ES-I3 (cell line): ENCODE measurements at regions not wholly inside any gene's neighbourhood (a gene's known extent, or its start where the extent isn't known, plus 50 kb on each side); places are given as distances from the start of the nearest gene placed in this dataset.
"Not testable (repeated sequence)": the region's sequence is repeated elsewhere in the genome, so short reads cannot be mapped to it uniquely, and the experiment has no call there.

Experiments
- H3K36me3 ChIP-seq: 2 replicates; pipeline ENCODE4 v1.6.1; 2013; ENCODE audit warnings: mild to moderate bottlenecking, low read length, control low read depth, moderate library complexity; ENCODE audit not compliant: insufficient read depth
- H3K4me1 ChIP-seq: 2 replicates; pipeline ENCODE4 v1.6.1; 2013; ENCODE audit warnings: mild to moderate bottlenecking, control low read depth, low read length; ENCODE audit not compliant: insufficient read depth
- H3K9ac ChIP-seq: 2 replicates; pipeline ENCODE4 v1.6.1; 2013; ENCODE audit warnings: low read depth, mild to moderate bottlenecking, low read length, moderate library complexity
- H3K9me3 ChIP-seq: 2 replicates; pipeline ENCODE4 v1.6.1; 2013; ENCODE audit warnings: mild to moderate bottlenecking, low read length, moderate library complexity; ENCODE audit not compliant: control insufficient read depth, insufficient read depth

GRCh38 chr2:7178996-7179395 lies 261.8 kb downstream of the RNF144A start:
- H3K9me3 ChIP-seq, H3K9ac ChIP-seq, H3K4me1 ChIP-seq, H3K36me3 ChIP-seq: not testable (repeated sequence)

- Histone ChIP-seq H3K4me1 (peaks cover 5% of the 10 kb centered on the region), H3K36me3 (no peaks in the 10 kb centered on the region), H3K9me3 (no peaks in the 10 kb centered on the region), H3K9ac (no peak overlapping the region)
These were observed 263.6 kb downstream of the RNF144A start for GRCh38 chr2:7180638-7181370.

GRCh38 chr2:7182525-7182924 lies 265.3 kb downstream of the RNF144A start:
- no peak overlapping the region for H3K9ac ChIP-seq
- H3K4me1 ChIP-seq, result peaks cover 5% of the 10 kb centered on the region
- no peaks in the 10 kb centered on the region for H3K9me3 ChIP-seq
- no peaks in the 10 kb centered on the region for H3K36me3 ChIP-seq

GRCh38 chr2:7189106-7189505 lies 271.9 kb downstream of the RNF144A start:
- no peaks in the 10 kb centered on the region for H3K36me3 ChIP-seq
- no peak overlapping the region for H3K9ac ChIP-seq
- no peaks in the 10 kb centered on the region for H3K9me3 ChIP-seq
- H3K4me1 ChIP-seq, result peaks cover 11% of the 10 kb centered on the region; the same call in 1 of the 2 replicates

- Histone ChIP-seq H3K9ac (no peak overlapping the region), H3K9me3 (no peaks in the 10 kb centered on the region), H3K36me3 (no peaks in the 10 kb centered on the region), H3K4me1 (peaks cover 11% of the 10 kb centered on the region; the same call in 1 of the 2 replicates)
These were observed 273.5 kb downstream of the RNF144A start for GRCh38 chr2:7190587-7191324.

- Histone ChIP-seq H3K9me3 (no peaks in the 10 kb centered on the region), H3K4me1 (peaks cover 11% of the 10 kb centered on the region; the same call in 1 of the 2 replicates), H3K36me3 (no peaks in the 10 kb centered on the region), H3K9ac (no peak overlapping the region)
These were observed 274.7 kb downstream of the RNF144A start for GRCh38 chr2:7191932-7192331.

- H3K9me3 ChIP-seq, result no peaks in the 10 kb centered on the region
- H3K9ac ChIP-seq, result no peak overlapping the region
- H3K4me1 ChIP-seq, result peaks cover 11% of the 10 kb centered on the region; the same call in 1 of the 2 replicates
- H3K36me3 ChIP-seq, result no peaks in the 10 kb centered on the region
These were observed 276.2 kb downstream of the RNF144A start for GRCh38 chr2:7193457-7193856.

- Histone ChIP-seq H3K4me1 (peaks cover 11% of the 10 kb centered on the region; the same call in 1 of the 2 replicates), H3K9ac (no peak overlapping the region)
These were observed 277.7 kb downstream of the RNF144A start for GRCh38 chr2:7194950-7195349.

GRCh38 chr2:7196883-7197282 lies 279.7 kb downstream of the RNF144A start:
- Histone ChIP-seq H3K4me1 (no peaks in the 10 kb centered on the region), H3K9ac (no peak overlapping the region), H3K9me3 (no peaks in the 10 kb centered on the region), H3K36me3 (no peaks in the 10 kb centered on the region)

More at GRCh38 chr2:7194950-7195349, 277.7 kb downstream of the RNF144A start:
- H3K36me3 ChIP-seq, result no peaks in the 10 kb centered on the region
- no peaks in the 10 kb centered on the region for H3K9me3 ChIP-seq

GRCh38 chr2:7201851-7202250 lies 284.6 kb downstream of the RNF144A start:
- no peaks in the 10 kb centered on the region; the same call in 1 of the 2 replicates for H3K36me3 ChIP-seq
- H3K9me3 ChIP-seq, result no peaks in the 10 kb centered on the region
- no peak overlapping the region for H3K9ac ChIP-seq
- H3K4me1 ChIP-seq, result no peaks in the 10 kb centered on the region

- H3K9ac ChIP-seq, result no peak overlapping the region
- H3K36me3 ChIP-seq, result no peaks in the 10 kb centered on the region; the same call in 1 of the 2 replicates
- no peaks in the 10 kb centered on the region for H3K9me3 ChIP-seq
- no peaks in the 10 kb centered on the region for H3K4me1 ChIP-seq
These were observed 285.9 kb downstream of the RNF144A start for GRCh38 chr2:7203056-7203467.

GRCh38 chr2:7205151-7205830 lies 288.1 kb downstream of the RNF144A start:
- Histone ChIP-seq H3K36me3 (no peaks in the 10 kb centered on the region; the same call in 1 of the 2 replicates), H3K9ac (no peak overlapping the region), H3K9me3 (no peaks in the 10 kb centered on the region), H3K4me1 (no peaks in the 10 kb centered on the region)

- no peak overlapping the region for H3K9ac ChIP-seq
- no peaks in the 10 kb centered on the region for H3K9me3 ChIP-seq
These were observed 289.0 kb downstream of the RNF144A start for GRCh38 chr2:7206111-7206810.

GRCh38 chr2:7207631-7208030 lies 290.4 kb downstream of the RNF144A start:
- no peaks in the 10 kb centered on the region for H3K4me1 ChIP-seq
- no peaks in the 10 kb centered on the region for H3K9me3 ChIP-seq
- H3K9ac ChIP-seq, result no peak overlapping the region
- H3K36me3 ChIP-seq, result no peaks in the 10 kb centered on the region; the same call in 1 of the 2 replicates

More at GRCh38 chr2:7206111-7206810, 289.0 kb downstream of the RNF144A start:
- Histone ChIP-seq H3K4me1 (no peaks in the 10 kb centered on the region), H3K36me3 (no peaks in the 10 kb centered on the region; the same call in 1 of the 2 replicates)
